Fibroblast of mammary gland (primary cell): ENCODE measurements at regions not wholly inside any gene's neighbourhood (a gene's known extent, or its start where the extent isn't known, plus 50 kb on each side); places are given as distances from the start of the nearest gene placed in this dataset.

Source experiments
- DNase-seq: peaks from one replicate; pipeline ENCODE4 v3.0.0-alpha.2; 2010; ENCODE audit warnings: low read depth
- H3K4me3 ChIP-seq: 2 replicates; pipeline ENCODE4 v1.5.1; 2011; ENCODE audit warnings: low read depth, mild to moderate bottlenecking, low read length, moderate library complexity; ENCODE audit not compliant: control insufficient read depth
- CTCF ChIP-seq: conservative IDR thresholded peaks from 2 replicates; pipeline ENCODE4 v1.5.1; 2011; ENCODE audit warnings: low read depth, low read length, inconsistent platforms; ENCODE audit not compliant: control insufficient read depth, insufficient read depth

GRCh38 chrX:11059933-11060332 lies 51.2 kb upstream of the HCCS start:
- no peak overlapping the region for H3K4me3 ChIP-seq
- no peak for TF ChIP-seq CTCF
- peak; percentile 21 for DNase-seq
